Ecto neural progenitor cell (in vitro differentiated cells): ENCODE measurements at regions not wholly inside any gene's neighbourhood (a gene's known extent, or its start where the extent isn't known, plus 50 kb on each side); places are given as distances from the start of the nearest gene placed in this dataset.
"Not testable (repeated sequence)": the region's sequence is repeated elsewhere in the genome, so short reads cannot be mapped to it uniquely, and the experiment has no call there.

Experiments used
- DNase-seq: peaks from one replicate; pipeline ENCODE4 v3.0.0-alpha.2; 2018; ENCODE audit warnings: low spot score

GRCh38 chr4:17009871-17010367 lies 111.5 kb upstream of the LDB2 start:
- no peak for DNase-seq

DNA sequence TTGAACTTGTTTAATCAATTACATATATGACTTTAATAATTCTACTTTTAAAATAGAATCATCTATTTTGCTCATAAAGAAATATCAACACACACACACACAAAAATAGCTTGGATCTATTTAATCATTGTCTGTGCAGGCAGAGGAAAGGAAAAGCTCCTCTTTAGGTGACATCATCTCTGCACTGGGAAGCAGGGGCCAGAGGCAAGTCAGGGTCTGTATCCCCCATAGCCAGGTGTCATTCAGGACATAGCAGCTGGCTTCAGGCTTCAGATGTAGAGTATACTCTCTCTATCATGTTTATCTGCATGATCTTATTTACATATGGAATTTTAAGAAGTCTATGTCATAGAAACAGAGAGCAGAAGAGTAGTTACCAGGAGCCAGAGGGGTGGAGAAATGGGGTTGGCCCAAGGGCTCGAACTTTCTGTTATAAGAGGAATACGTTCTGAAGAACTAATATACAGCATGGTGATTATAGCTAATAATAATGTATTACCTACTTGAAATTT lies 110.4 kb upstream of the LDB2 start:
- DNase-seq: no peak

GRCh38 chr4:17003606-17004392 lies 105.4 kb upstream of the LDB2 start:
- not testable (repeated sequence) for DNase-seq

GRCh38 chr4:16995451-16995850 lies 97.0 kb upstream of the LDB2 start:
- DNase-seq: no peak

- DNase-seq: no peak
These were observed 95.8 kb upstream of the LDB2 start for GRCh38 chr4:16993956-16994840.

DNA sequence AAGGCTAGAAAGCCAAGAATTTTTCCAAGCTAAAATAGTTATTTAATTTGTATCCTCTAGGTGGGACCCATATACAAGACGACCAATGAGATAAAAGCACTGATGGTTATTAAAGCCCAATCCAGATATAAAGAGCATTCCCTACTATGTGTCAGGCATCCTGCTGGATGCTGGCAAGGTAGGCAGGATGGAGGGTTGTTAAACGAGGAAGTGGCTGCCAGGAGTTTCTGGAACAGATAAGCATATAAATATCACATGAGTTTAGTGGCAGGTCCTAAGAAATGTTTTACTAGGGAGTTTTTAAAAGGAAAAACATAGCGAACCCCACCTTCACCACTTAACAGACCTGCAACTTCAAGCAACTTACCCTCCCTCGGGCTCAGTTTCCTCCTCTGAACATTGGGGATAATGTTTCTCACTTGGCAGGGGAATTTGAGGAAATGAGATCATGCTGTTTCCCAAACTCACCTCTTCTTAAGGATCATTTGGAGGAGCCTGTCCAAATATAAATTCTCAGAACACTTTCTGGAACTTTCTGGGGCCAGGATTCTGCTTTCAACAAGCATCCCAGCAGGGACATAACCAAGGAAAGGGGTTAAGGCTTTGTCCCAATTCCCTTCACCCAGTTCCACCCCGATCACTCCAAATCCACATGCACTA lies 94.3 kb upstream of the LDB2 start:
- no peak for DNase-seq

DNA sequence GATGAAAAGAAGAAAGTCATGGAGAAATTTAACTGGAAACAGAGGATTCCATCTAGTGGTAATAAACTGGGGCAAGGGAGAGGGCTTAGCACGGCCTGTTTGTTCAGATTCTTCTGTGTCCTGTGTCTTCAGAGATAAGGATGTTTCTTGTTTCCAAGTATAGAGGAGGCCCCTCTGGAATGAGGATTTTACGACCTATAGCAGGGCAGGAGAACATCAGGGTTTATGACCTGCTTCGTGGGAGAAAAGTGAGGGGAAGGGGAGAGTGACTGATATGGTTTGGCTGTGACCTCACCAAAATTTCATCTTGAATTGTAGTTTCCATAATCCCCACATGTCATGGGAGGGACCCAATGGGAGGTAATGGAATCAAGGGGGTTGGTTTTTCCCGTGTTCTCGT lies 93.0 kb upstream of the LDB2 start:
- DNase-seq: no peak

DNA sequence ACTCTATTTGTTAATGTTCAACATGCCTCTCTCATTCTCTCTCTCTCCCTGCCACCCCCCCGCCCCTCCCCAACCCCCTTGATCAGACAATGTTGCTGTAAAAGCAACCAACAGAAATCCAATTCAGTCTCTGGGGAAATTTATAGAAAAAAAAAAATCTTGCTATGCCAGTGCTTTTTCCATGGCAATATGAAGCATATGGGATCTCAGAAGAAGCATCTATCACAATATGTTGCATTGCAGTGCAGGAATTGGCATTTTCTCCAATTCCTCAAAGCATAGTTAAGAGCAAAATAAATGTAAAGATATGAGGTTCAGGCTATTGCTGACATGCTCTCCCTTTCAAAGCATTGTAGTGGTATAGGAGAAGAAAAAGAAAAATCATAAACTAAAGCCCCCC lies 90.9 kb upstream of the LDB2 start:
- no peak for DNase-seq

- no peak for DNase-seq
These were observed 90.4 kb upstream of the LDB2 start for GRCh38 chr4:16988814-16989213.

- no peak for DNase-seq
These were observed 78.6 kb upstream of the LDB2 start for GRCh38 chr4:16977081-16977480.

DNA sequence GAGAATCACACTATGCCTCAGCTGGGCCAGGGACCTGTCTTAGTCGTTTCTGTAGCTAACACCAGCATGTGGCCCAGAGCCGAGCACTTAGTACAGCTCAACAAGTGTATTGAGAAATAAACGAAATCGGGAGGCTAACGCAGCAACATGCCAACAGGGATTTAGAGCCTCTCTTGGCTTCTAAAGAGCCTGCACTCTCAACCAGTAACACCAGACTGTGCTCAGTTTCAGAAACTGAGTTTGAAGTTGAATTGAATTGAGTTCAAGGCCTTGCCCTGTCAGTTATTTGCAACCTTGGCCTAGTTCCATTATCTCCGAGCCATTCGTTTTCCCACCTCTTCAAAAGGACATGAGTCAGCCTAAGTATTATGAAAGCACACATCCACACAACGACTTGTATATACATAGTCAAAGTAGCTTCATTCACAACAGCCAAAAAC lies 71.3 kb upstream of the LDB2 start:
- no peak for DNase-seq

- no peak for DNase-seq
These were observed 69.3 kb upstream of the LDB2 start for GRCh38 chr4:16967722-16968121.

GRCh38 chr4:16959305-16959704 lies 60.9 kb upstream of the LDB2 start:
- no peak for DNase-seq

DNA sequence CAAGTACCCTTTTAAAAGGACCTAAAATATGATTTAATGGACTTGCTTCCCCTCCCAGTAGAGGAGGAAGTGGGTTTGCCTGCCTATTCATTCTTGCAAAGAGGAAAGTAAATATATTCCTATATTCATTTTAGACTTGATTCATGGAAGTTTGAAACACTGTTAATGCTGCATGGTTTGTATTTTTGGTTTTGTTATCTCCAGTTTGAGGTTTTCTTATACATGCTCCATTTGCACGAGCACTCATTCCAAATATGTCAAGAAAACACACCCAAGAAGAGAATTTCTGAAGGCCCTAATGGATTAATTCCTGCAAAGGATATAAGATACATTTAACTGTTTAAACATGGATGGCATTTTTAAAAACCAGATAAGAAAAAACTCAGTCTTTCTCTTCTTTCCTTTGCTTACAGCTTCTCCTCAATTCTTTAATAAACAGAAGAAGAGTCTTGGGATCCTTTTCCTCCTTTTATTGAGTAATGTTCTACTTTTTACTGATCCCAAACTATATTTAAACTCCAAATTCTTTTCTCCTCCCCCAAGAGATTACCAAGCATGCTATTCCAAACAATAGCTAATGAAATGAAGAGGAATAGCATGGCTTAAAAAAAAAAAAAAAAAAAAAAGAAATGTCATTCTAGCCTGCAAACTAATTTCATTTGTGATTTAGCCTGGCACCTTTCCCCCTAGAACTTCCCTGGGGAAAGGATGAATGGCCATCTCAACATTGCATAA lies 54.6 kb upstream of the LDB2 start:
- DNase-seq: no peak

- DNase-seq: no peak
These were observed 54.0 kb upstream of the LDB2 start for GRCh38 chr4:16952462-16952871.
